Tibial nerve (tissue), 4 donors: ENCODE measurements at regions not wholly inside any gene's neighbourhood (a gene's known extent, or its start where the extent isn't known, plus 50 kb on each side); places are given as distances from the start of the nearest gene placed in this dataset.
"Not testable (repeated sequence)": the region's sequence is repeated elsewhere in the genome, so short reads cannot be mapped to it uniquely, and the experiment has no call there.

ENCODE experiments used
- CTCF ChIP-seq, 5 experiments: fragments of 200-600 bp in 3 of 5; fragments of 450-650 bp in 2 of 5; sonication (generic) in 3 of 5; IDR thresholded peaks; one replicate each; pipeline ENCODE4 v1.5.1; 2016 to 2019; ENCODE audit warnings: antibody characterized with exemption in 5 of 5, mild to moderate bottlenecking in 3 of 5, moderate library complexity in 2 of 5
- EP300 ChIP-seq, 2 donors: sonication (generic); formaldehyde crosslinking; IDR thresholded peaks; one replicate each; pipeline ENCODE4 v1.6.1; 2017; ENCODE audit warnings: antibody characterized with exemption in 2 of 2, mild to moderate bottlenecking in 1 of 2

- not testable (repeated sequence) for TF ChIP-seq EP300, CTCF (IDR thresholded peaks at IDR 0.05)
Measured at GRCh38 chr1:244334842-244335241, 116.9 kb downstream of the ADSS2 start.
